GM18502 (cell line): ENCODE measurements at regions not wholly inside any gene's neighbourhood (a gene's known extent, or its start where the extent isn't known, plus 50 kb on each side); places are given as distances from the start of the nearest gene placed in this dataset.

Experiments
- ATAC-seq: cut with Tn5 transposase; IDR thresholded peaks from one replicate; pipeline ENCODE4 v1.9.1; 2021; ENCODE audit warnings: mild to moderate bottlenecking; ENCODE audit not compliant: unreplicated experiment, poor library complexity

DNA sequence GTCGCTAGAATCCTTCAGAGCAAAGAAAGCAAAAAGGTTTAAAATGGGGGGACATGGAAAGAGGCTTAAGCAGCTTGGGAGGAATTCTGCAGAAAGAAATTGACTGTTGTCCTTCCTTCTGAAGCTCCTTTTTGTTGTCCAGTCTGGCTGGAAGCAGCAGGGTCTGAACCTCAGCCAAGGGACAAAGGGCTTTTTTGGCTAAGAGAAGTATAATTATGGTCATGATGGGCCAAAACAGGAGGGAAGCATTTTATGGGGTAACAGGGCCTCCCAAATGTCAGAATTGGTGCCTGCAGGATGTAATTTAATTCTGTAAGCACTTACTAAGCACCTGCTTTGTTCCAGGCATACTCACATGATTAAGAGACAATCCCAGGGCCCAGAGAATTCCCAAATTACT is 74.2 kb upstream of the CPEB2 start:
- ATAC-seq, result no peak

DNA sequence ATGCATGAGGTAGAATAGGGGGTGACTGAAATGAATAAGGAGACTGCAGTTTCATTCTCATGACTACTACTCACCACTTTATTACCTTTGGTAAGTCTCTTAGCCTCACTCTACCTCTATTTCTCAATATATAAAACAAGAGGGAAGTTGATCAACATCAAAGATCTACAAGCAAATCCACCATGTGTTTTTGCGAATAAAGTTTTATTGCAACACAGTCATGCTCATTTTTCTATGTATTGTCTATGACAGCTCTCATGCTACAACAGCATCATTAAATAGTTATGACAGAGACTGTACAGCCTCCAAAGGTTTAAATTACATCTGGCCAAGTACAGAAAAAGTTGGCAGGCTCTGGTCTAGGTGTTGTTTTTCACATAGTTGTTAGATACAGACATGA is 72.6 kb upstream of the CPEB2 start:
- ATAC-seq, result no peak

DNA sequence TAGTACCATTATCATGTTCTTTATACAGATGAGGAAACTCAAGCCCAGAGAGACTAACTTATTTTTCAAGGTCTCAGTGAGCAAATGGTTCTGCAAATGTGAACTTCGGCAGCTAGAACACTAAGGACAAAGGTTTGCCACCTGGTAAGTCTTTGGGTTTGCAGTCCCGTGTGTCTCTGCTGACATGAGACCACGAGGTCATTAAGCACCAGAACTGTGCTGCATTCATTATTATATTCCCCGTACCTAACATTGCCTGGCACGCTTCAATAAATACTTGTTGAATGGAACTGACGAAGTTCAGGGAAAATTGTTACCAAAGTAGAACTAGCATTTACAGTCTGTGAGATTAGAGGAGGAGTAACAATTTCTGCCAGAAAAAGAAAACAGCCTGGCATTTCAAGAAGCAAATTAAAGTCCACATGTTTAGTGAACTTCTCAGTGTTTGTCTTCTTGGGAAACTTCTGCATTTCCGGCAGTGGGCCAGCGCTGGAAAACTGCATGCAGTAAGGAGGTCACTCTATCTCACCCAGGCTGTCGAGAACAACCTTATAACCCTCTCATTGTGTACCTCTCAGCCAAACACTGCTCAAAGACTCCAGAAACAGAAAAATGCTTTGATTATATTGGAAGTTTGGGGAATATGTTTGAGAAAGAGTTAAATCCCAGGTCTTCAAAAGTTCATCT is 67.4 kb upstream of the CPEB2 start:
- no peak for ATAC-seq

DNA sequence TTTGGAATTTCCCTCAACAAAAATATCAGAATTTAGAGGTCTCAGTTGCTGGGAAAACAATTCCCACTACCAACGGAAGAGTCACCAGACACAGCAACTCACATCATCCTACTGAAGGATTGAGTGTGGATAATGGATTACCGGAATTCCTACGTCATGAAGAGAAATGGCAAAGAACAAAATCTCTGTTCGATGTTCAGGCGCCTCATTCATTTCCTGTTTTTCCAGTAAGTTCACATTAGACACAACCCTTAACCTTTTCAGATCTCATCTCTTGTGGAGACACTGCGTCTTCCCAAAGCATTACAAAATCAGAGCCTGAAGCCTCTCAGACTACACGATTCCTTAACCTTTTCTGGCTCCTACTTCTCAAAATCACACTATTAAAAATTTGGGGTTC is 58.5 kb upstream of the CPEB2 start:
- ATAC-seq, result no peak

DNA sequence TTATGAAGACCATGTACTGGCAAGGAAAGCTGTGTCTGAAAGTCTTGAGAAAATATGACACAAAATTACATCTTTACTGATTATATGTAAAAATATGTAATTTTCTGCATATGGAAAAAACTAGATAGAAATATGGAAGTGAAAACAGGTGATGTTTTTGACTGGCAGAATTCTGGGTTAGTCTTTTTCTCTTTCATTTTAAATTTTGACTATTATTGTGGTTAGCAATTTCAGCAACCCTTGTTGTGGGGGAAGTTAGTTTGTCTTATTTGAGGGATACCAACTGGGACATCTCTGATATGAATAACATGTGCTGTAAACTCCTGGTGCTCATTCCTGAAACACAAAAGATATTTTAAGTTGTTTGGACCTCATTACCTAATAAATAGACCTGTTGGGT is 49.9 kb upstream of the CPEB2 start:
- peak; percentile 65 for ATAC-seq
